GM18861 (cell line): ENCODE measurements at regions not wholly inside any gene's neighbourhood (a gene's known extent, or its start where the extent isn't known, plus 50 kb on each side); places are given as distances from the start of the nearest gene placed in this dataset.
"Not testable (repeated sequence)": the region's sequence is repeated elsewhere in the genome, so short reads cannot be mapped to it uniquely, and the experiment has no call there.

ENCODE experiments used
- ATAC-seq: cut with Tn5 transposase; IDR thresholded peaks from one replicate; pipeline ENCODE4 v1.9.1; 2021; ENCODE audit not compliant: unreplicated experiment

- ATAC-seq: not testable (repeated sequence)
Observed at GRCh38 chr2:87311896-87312441, 290.3 kb upstream of the PLGLB1 start.

- not testable (repeated sequence) for ATAC-seq
Observed at GRCh38 chr2:87314622-87315021, 293.0 kb upstream of the PLGLB1 start.

GRCh38 chr2:87315183-87315902 is 293.7 kb upstream of the PLGLB1 start:
- peak; percentile 70 for ATAC-seq

- ATAC-seq: not testable (repeated sequence)
Observed at GRCh38 chr2:87317193-87317592, 295.5 kb upstream of the PLGLB1 start.

GRCh38 chr2:87318814-87319491 is 297.3 kb upstream of the PLGLB1 start:
- ATAC-seq: not testable (repeated sequence)

- ATAC-seq: not testable (repeated sequence)
Observed at GRCh38 chr2:87319705-87320104, 298.1 kb upstream of the PLGLB1 start.

GRCh38 chr2:87321201-87321600 is 299.6 kb upstream of the PLGLB1 start:
- not testable (repeated sequence) for ATAC-seq

- not testable (repeated sequence) for ATAC-seq
Observed at GRCh38 chr2:87324335-87325041, 302.8 kb upstream of the PLGLB1 start.

GRCh38 chr2:87325042-87325910 is 303.6 kb upstream of the PLGLB1 start:
- not testable (repeated sequence) for ATAC-seq

GRCh38 chr2:87325911-87326294 is 304.3 kb upstream of the PLGLB1 start:
- ATAC-seq: not testable (repeated sequence)

- ATAC-seq: not testable (repeated sequence)
Observed at GRCh38 chr2:87326754-87327153, 305.1 kb upstream of the PLGLB1 start.

GRCh38 chr2:87327648-87328371 is 306.2 kb upstream of the PLGLB1 start:
- ATAC-seq: not testable (repeated sequence)

- ATAC-seq: not testable (repeated sequence)
Observed at GRCh38 chr2:87329529-87329928, 307.9 kb upstream of the PLGLB1 start.

- ATAC-seq: not testable (repeated sequence)
Observed at GRCh38 chr2:87330486-87330885, 308.8 kb upstream of the PLGLB1 start.

- ATAC-seq: not testable (repeated sequence)
Observed at GRCh38 chr2:87331940-87332583, 310.4 kb upstream of the PLGLB1 start.

- ATAC-seq: not testable (repeated sequence)
Observed at GRCh38 chr2:87334888-87335287, 313.2 kb upstream of the PLGLB1 start.

GRCh38 chr2:87338998-87339397 is 317.4 kb upstream of the PLGLB1 start:
- not testable (repeated sequence) for ATAC-seq

- not testable (repeated sequence) for ATAC-seq
Observed at GRCh38 chr2:87341601-87342014, 320.0 kb upstream of the PLGLB1 start.

- ATAC-seq: not testable (repeated sequence)
Observed at GRCh38 chr2:87342175-87342574, 320.5 kb upstream of the PLGLB1 start.
